Ishikawa (cell line): ENCODE measurements at regions not wholly inside any gene's neighbourhood (a gene's known extent, or its start where the extent isn't known, plus 50 kb on each side); places are given as distances from the start of the nearest gene placed in this dataset.

Experiments used
- CEBPB ChIP-seq: IDR thresholded peaks from 2 replicates; pipeline ENCODE4 v1.6.1; 2012
- CREB1 ChIP-seq: IDR thresholded peaks from 2 replicates; pipeline ENCODE4 v1.6.1; 2012; ENCODE audit warnings: low read depth
- EGR1 ChIP-seq: IDR thresholded peaks from 2 replicates; pipeline ENCODE4 v1.6.1; 2012
- EP300 ChIP-seq: IDR thresholded peaks from 2 replicates; pipeline ENCODE4 v1.6.1; 2012; ENCODE audit warnings: borderline replicate concordance
- FOXM1 ChIP-seq: IDR thresholded peaks from 2 replicates; pipeline ENCODE4 v1.6.1; 2012; ENCODE audit warnings: low read depth, borderline replicate concordance
- NFIC ChIP-seq: IDR thresholded peaks from 2 replicates; pipeline ENCODE4 v1.6.1; 2012
- RAD21 ChIP-seq: IDR thresholded peaks from 2 replicates; pipeline ENCODE4 v1.6.1; 2012; ENCODE audit warnings: low read depth
- TAF1 ChIP-seq: IDR thresholded peaks from 2 replicates; pipeline ENCODE4 v1.6.1; 2012; ENCODE audit warnings: low read depth, mild to moderate bottlenecking
- TCF12 ChIP-seq: IDR thresholded peaks from 2 replicates; pipeline ENCODE4 v1.6.1; 2012; ENCODE audit warnings: low read depth
- TEAD4 ChIP-seq: IDR thresholded peaks from 2 replicates; pipeline ENCODE4 v1.6.1; 2012
- YY1 ChIP-seq: IDR thresholded peaks from 2 replicates; pipeline ENCODE4 v1.6.1; 2012; ENCODE audit warnings: low read depth
- ZBTB7A ChIP-seq: IDR thresholded peaks from 2 replicates; pipeline ENCODE4 v1.6.1; 2012; ENCODE audit warnings: low read depth
- TF ChIP-seq, protein P1 (sequence below): IDR thresholded peaks from 2 replicates; pipeline ENCODE4 v1.6.1; 2012; ENCODE audit warnings: low read depth, mild to moderate bottlenecking
- TF ChIP-seq, protein P2 (sequence below): IDR thresholded peaks from 2 replicates; pipeline ENCODE4 v1.6.1; 2012
- TF ChIP-seq, protein P3 (sequence below): IDR thresholded peaks from 2 replicates; pipeline ENCODE4 v1.6.1; 2012

DNA sequence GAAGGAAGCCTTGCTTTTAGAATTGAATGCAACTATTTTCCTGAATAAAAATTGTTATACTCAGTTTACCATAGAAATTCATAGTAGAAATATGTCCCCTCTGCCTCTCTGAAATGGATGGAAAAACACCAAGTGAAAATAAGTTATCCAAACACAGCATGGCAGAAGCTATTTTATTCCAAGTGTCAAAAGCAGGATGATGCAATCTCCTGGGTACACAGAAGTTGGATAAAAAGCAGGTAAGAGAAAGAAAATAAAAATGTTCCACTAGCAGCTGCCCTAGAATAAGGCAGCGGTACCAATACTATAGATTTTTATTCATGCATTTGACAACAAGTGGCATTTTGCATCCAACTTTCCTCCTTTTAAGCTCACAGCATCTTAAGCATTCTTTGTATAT lies 89.0 kb upstream of the TENT5D start:
- no peak for TF ChIP-seq YY1
- TF ChIP-seq EP300 = no peak
- no peak for TF ChIP-seq TCF12
- TF ChIP-seq ZBTB7A = no peak

DNA sequence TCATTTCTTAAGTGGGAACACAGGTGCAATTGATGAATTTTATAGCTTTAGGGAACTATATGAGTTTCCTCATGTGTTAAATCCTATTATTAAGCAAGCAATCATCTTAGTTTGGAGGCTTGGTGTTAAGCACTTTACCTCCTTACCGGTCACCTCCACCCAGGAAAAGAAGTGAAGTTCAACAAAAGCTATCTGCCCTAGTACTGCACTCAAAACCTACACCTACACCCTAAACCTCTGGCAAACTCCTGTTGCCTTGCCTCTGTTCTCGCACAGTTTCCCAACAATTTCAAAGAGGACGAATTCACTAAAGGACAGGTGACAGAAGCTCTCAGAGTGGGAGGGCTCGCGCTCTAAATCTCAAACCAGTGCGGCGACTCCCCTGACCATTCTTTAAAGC lies 85.7 kb upstream of the TENT5D start:
- TF ChIP-seq, protein P1, sequence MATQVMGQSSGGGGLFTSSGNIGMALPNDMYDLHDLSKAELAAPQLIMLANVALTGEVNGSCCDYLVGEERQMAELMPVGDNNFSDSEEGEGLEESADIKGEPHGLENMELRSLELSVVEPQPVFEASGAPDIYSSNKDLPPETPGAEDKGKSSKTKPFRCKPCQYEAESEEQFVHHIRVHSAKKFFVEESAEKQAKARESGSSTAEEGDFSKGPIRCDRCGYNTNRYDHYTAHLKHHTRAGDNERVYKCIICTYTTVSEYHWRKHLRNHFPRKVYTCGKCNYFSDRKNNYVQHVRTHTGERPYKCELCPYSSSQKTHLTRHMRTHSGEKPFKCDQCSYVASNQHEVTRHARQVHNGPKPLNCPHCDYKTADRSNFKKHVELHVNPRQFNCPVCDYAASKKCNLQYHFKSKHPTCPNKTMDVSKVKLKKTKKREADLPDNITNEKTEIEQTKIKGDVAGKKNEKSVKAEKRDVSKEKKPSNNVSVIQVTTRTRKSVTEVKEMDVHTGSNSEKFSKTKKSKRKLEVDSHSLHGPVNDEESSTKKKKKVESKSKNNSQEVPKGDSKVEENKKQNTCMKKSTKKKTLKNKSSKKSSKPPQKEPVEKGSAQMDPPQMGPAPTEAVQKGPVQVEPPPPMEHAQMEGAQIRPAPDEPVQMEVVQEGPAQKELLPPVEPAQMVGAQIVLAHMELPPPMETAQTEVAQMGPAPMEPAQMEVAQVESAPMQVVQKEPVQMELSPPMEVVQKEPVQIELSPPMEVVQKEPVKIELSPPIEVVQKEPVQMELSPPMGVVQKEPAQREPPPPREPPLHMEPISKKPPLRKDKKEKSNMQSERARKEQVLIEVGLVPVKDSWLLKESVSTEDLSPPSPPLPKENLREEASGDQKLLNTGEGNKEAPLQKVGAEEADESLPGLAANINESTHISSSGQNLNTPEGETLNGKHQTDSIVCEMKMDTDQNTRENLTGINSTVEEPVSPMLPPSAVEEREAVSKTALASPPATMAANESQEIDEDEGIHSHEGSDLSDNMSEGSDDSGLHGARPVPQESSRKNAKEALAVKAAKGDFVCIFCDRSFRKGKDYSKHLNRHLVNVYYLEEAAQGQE = no peak
- TF ChIP-seq ZBTB7A = no peak
- no peak for TF ChIP-seq FOXM1
- no peak for TF ChIP-seq TCF12
- TF ChIP-seq, protein P2, sequence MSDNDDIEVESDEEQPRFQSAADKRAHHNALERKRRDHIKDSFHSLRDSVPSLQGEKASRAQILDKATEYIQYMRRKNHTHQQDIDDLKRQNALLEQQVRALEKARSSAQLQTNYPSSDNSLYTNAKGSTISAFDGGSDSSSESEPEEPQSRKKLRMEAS = no peak
- TF ChIP-seq CREB1 = no peak
- TF ChIP-seq EGR1 = no peak
- TF ChIP-seq NFIC = no peak
- TF ChIP-seq YY1 = no peak
- no peak for TF ChIP-seq TEAD4
- TF ChIP-seq TAF1 = no peak
- TF ChIP-seq, protein P3, sequence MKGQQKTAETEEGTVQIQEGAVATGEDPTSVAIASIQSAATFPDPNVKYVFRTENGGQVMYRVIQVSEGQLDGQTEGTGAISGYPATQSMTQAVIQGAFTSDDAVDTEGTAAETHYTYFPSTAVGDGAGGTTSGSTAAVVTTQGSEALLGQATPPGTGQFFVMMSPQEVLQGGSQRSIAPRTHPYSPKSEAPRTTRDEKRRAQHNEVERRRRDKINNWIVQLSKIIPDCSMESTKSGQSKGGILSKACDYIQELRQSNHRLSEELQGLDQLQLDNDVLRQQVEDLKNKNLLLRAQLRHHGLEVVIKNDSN = no peak
- no peak for TF ChIP-seq EP300
- no peak for TF ChIP-seq RAD21
- no peak for TF ChIP-seq CEBPB

DNA sequence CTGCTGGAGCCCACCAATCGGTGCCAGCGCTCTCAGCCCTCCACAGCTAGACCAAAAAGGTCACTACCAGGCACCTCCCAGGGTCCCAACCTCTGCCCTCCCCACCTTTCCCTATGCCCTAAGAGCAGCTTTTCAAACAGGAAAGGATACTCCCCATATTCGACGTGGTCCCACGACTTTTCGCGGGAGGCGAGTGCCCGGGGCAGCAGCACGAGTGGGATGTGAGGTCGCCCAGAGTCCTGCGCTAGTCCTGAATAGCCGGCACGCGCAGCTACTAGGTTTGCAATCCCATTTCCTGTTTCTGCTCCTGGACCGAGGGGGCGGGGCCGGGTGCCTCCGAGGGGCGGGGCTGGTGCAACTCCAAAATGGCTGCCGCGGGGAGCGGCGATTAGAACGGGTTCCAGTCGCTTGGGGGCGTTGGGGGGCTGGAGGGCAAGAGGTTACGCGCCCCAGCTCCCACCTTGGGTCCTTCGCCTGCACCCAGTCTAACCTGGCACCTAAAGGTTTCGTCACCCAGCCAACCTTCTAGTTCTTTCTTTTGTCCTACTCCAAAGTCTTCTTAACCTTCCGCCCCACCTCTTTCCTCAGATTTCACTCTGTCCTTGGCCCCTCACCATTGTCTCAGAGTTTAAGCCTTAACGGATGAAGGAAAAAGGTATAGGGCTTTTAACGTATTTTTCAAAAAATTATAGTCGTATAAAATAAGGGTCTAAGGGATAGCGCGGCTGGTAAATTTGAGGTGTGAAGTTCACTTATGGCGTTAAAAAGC lies 85.0 kb upstream of the TENT5D start:
- TF ChIP-seq CEBPB = no peak
- TF ChIP-seq, protein P3 = no peak
- TF ChIP-seq ZBTB7A = no peak
- TF ChIP-seq EP300 = no peak
- TF ChIP-seq TEAD4 = no peak
- TF ChIP-seq RAD21 = no peak
- TF ChIP-seq NFIC = no peak
- no peak for TF ChIP-seq TAF1
- no peak for TF ChIP-seq CREB1

DNA sequence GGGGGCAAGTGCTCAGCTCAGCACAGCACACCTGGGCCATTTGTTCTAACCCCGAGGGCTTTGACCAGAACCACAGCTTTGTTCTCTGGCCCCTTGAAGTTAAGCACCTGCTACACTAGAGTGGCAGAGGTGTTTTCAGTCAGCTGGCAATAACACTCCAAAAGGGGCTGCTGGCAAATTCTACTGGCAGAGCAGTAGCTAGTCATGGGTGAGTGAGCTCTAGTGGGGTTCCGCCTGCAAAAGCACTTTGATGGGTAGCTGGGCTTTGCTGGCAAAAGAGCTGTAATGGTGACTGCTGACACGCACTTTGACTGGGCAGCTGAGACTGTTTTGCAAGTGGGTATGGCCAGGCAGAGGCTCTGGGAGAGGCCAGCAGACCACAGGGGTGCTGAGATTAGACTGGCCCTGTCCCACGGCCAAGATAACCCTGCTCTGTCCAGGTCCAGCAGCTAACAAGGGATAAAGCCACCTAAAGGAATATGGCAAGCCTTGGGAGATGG lies 65.2 kb upstream of the TENT5D start:
- no peak for TF ChIP-seq ZBTB7A
- TF ChIP-seq, protein P3 = no peak
